Stimulated activated CD4-positive, alpha-beta T cell treated with anti-CD3 and anti-CD28 coated beads, Interleukin-15, amount 100 ng/mL, for 1 hour (primary cell): ENCODE measurements at regions not wholly inside any gene's neighbourhood (a gene's known extent, or its start where the extent isn't known, plus 50 kb on each side); places are given as distances from the start of the nearest gene placed in this dataset.

ENCODE experiments used
- DNase-seq, 2 donors: peaks; one replicate each; pipeline ENCODE4 v3.0.0-alpha.2; 2020; ENCODE audit warnings: low read depth in 1 of 2, low spot score in 1 of 2

DNA sequence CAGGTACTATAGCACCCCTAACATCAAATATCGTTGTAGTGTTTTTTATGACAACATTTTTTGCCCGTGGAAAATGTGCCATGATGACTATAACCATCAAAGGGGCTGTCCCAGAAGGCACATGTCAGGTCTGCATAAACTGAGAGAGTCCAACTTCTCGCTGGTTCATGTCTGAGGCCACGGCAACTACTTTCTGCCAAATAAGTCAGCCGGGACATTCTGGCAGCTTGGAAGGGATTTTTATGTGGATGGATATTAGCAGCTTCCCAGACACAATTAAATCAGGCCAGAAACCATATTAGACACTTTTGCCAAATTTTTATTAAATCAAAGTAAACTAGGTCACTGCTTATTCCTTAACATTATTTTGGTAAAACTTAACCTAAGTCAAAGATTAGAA lies 477.4 kb upstream of the FZD8 start:
- no peak for DNase-seq

GRCh38 chr10:36118314-36118713 lies 476.2 kb upstream of the FZD8 start:
- no peak for DNase-seq

DNA sequence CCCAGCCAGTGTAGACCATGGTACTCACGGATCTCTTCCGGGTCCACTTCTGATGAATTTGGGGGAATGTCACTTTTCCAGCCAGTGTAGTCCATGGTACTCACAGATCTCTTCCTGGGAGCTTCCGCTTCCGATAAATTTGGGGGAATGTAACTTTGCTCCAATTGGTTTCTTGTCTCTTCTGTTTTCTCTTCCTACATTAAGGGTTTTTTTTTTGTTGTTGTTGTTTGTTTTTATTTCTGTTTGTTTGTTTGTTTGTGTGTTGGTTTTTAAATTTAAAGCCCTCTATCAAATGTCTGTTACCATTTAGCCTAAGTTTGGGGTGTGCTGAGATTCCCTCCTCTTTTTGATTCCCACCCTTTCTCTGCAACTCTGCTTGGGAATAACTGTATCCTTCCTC lies 475.8 kb upstream of the FZD8 start:
- no peak for DNase-seq

GRCh38 chr10:36117231-36117630 lies 475.1 kb upstream of the FZD8 start:
- no peak for DNase-seq

GRCh38 chr10:36116731-36117130 lies 474.6 kb upstream of the FZD8 start:
- no peak for DNase-seq

- no peak for DNase-seq
Observed at GRCh38 chr10:36116040-36116439, 473.9 kb upstream of the FZD8 start.

DNA sequence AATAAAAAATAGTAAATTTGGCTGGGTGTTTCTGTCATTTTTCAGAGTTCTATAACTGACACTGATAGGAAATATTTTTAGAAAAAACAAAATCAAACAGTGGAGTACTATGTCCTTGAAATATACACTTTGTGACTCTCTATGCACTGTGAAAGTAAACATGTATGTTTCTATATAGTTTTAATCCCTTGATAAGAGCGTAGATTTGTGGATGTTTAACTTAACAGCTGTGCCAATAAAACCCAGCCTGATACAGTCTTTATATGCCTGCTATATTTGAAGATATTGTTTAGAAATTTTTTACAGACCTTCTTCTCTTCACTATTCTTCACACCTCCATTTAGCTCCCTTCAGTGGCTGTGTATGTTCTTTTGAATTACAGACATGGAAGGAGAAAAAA lies 473.3 kb upstream of the FZD8 start:
- no peak for DNase-seq

DNA sequence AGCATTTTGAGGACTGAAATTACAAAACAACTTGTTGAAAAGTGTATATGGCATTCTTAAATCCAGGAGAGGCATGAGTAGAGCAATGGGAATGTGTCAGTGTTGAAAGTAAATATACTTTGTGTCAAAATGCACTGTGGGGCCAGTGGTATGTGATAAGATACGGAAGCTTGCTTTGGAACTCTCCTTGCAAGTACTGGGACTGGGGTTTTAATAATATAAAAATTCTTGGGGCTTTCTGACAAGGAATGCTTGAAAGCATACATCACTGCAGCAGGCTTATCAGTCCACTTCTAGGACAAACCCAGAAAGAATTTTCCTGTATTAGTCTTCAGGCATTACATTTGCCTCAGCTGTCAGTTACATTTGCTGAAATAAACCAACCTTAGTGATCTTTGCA lies 472.8 kb upstream of the FZD8 start:
- no peak for DNase-seq

DNA sequence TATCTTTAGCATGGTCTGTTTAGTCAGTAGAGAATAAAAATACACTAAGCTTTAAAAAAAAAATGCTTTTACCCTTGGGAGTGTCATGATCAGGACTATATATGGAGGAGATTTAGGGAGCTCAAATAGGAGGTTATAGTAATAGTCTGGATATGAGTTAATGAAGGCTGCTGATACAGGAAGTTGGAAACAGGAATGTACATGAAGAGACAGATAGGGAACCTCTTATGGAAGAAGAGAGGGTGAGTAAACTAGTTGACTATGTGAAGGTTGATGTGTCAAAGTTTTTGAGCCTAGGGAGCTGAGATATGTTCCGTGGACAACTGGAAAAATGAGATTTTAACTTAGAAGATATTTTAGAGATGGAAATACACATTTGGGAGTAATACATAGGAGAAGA lies 472.0 kb upstream of the FZD8 start:
- no peak for DNase-seq

- DNase-seq: no peak
Observed at GRCh38 chr10:36111676-36112075, 469.6 kb upstream of the FZD8 start.

DNA sequence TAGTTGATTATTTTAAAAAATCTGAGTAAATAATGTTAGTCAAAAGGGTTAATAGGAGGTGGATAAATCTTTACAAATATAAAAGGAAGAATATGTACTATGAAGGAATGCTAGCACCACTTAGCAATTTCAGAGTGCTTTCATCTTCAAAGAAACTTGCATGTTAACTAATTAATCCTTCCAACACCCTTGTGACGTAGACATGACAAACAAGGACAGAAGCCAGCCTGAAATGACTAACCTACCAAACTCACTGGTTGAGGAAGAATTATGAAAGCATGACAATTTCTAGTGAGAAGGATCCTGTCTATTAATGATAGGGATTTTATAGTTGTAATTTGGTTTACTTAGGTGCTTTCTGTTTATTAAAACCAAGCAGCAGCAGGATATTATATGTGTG lies 468.0 kb upstream of the FZD8 start:
- no peak for DNase-seq

GRCh38 chr10:36109399-36110023 lies 467.4 kb upstream of the FZD8 start:
- DNase-seq: no peak

DNA sequence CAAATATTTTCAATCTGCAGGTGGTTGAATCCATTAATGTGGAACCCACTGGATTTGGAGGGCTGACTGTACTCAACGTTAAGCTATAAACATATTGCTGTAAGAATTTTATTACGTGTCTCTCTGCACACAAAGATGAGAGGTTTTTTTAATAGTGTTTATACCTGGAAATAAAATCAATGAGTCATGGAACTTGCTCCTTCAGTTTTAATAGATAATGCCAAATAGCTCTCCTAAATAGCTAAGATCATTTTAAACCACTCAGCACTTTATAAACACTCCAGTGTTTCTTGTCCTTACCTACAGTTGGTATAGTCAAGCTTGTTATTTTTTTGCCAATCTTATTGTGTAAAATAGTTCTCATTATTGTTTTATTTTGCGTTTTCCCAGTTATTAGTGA lies 455.6 kb upstream of the FZD8 start:
- no peak for DNase-seq

- DNase-seq: no peak
Observed at GRCh38 chr10:36096576-36096975, 454.5 kb upstream of the FZD8 start.

- DNase-seq: no peak
Observed at GRCh38 chr10:36094096-36094495, 452.0 kb upstream of the FZD8 start.

DNA sequence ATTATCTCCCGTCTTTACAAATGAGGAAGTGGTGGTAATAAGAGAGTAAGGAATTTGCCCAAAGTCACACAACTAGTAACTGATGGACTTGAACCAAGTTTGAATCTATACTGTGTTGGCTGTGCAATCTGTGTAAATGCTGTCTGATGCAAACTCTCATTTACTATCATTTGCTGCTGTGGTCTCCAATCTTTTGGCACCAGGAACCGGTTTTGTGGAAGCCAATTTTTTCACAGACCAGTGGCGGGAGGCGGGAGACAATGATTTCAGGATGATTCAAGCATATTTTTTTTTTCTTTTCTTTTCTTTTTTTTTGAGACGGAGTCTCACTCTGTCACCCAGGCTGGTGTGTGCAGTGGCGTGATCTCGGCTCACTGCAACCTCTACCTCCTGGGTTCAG lies 450.0 kb upstream of the FZD8 start:
- DNase-seq: no peak

DNA sequence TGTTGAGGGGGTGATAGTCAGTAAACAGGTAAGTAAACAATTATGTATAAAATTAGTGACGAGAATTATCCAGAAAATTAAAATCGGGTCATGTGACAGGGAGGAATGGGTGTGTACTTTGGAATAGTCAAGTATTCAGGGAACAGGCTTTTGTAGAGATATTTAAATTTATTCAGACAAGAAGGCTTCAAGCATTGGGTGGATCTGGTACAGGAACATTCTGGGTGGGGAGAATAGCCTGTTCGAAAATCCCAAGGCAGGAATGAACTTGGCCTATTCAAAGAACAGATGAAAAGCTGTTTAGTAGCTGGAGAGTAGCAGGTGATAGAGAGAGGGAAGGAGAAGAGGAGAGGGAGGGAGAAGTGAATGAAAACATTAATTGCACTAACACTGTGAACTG lies 448.9 kb upstream of the FZD8 start:
- DNase-seq: no peak

DNA sequence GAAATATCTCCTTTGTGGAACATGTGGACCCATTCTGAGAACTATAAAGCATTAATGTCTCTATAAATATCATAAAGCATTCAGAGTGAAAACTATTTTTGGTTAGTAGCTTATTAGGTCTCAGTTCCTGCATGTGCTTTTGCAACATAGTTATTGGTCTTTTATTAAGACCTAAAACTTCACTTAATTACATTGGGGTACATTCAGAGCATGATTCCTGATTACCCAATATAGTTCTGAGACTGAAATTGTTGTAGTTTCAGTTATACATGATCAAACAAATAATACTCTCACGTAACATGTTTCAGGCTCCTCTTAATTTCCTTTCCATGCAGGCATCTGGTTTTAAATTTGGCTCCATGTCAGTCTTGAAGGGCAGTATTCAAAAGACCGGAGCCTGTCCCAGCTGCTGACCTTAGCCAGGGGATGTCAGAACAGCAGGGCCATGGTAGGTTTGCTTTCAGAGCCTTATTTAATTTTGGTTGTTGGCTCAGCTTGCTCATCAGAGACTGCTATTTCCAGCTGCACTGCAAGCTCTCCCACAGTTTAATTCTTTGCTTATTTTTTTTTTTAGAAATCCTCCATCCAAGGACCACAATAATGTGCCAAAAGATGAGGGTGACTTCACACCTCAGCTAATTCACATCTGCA lies 447.8 kb upstream of the FZD8 start:
- DNase-seq: no peak

DNA sequence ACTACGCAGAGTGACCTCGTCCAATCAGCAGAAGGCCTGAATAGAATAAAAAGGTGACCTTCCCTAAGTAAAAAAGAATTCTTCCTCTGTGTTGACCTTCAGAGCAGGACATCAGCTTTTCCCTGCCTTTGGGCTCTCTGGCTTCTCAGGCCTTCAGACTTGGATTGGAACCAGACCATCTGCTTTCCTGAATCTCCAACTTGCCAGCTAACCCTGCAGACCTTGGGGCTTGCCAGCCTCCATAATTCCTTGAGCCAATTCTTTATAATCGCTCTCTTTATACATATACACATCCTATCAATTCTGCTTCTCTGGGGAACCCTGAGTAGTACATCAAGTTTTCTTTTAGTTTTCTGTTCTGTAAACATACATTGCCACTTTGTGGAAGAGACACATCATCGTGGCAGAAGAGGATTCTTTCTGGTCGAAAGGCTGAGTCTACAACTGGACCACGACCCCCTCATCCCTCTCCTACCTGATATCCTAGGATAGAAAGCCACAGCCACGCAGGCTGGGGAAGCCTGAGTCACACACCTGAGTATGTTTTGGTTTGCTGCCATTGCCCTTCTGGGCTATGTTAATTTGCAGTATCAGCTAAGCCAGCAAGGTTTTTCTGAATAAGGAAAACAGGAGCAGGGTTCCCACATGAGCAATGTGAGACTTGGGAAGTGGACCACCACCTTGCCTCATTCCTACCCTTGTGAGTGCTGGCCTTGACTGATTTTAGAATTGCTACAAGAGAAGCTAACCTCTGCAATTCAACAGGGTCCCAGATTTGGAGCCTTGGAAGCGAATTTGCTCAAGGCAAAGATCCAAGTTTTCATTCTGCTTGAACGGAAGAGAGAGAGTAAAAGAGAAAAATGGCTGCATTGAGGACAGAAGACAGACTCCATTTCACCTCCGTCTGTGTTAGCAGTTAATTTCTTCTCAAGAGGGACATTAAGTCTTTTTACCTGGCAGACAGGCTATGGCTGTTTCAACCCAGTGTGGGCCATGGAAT lies 445.2 kb upstream of the FZD8 start:
- DNase-seq: no peak

DNA sequence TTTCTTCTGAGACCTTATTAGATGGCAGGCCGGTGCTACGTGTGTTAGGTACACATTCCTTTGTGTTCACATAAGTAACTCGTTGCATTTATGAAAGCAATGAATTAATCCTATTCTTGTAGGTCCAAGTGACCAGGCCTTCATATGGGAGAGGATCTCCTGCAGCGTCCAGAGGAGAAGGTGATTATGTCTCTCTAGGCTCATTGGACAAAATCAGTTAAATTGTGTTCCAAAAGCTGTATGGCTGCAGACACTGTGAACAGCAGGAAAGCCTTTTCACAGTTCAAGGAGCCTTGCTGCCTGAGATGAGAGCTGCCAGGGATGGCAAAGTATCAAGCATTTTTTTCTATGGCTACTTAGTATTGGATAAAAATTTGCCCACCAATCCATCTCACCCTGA lies 433.1 kb upstream of the FZD8 start:
- DNase-seq: no peak

GRCh38 chr10:36073796-36074345 lies 431.8 kb upstream of the FZD8 start:
- DNase-seq: no peak

GRCh38 chr10:36068542-36068941 lies 426.4 kb upstream of the FZD8 start:
- no peak for DNase-seq
